SK-N-SH treated with all-trans-retinoic acid at 6 μM for 48 hours (cell line): ENCODE measurements at regions not wholly inside any gene's neighbourhood (a gene's known extent, or its start where the extent isn't known, plus 50 kb on each side); places are given as distances from the start of the nearest gene placed in this dataset.

Experiments used
- ATAC-seq: fragments of 200-7000 bp; cut with Tn5 transposase; 3 replicates; pipeline ENCODE4 v1.9.1; 2020; ENCODE audit warnings: mild to moderate bottlenecking, moderate library complexity
- ARNTL ChIP-seq: fragments of 450-650 bp; formaldehyde crosslinking; IDR thresholded peaks from 2 replicates; pipeline ENCODE4 v1.5.0; 2020; ENCODE audit warnings: low read depth, mild to moderate bottlenecking, moderate library complexity, borderline replicate concordance
- BACH2 ChIP-seq: fragments of 250-450 bp; sonication (Bioruptor Pico); IDR thresholded peaks from 2 replicates; pipeline ENCODE4 v1.9.0; 2021; ENCODE audit warnings: mild to moderate bottlenecking, borderline replicate concordance
- CSDC2 ChIP-seq: fragments of 250-450 bp; sonication (Bioruptor Pico); IDR thresholded peaks from 2 replicates; pipeline ENCODE4 v1.5.0; 2020; ENCODE audit warnings: mild to moderate bottlenecking, moderate library complexity
- CSRNP3 ChIP-seq: fragments of 250-450 bp; sonication (Bioruptor Pico); IDR thresholded peaks from 2 replicates; pipeline ENCODE4 v1.5.1; 2021; ENCODE audit warnings: mild to moderate bottlenecking, moderate library complexity
- GLIS3 ChIP-seq: fragments of 250-450 bp; sonication (Bioruptor Pico); IDR thresholded peaks from 2 replicates; pipeline ENCODE4 v1.5.0; 2020; ENCODE audit warnings: mild to moderate bottlenecking, moderate library complexity
- ISL1 ChIP-seq: fragments of 250-450 bp; sonication (Bioruptor Pico); IDR thresholded peaks from 2 replicates; pipeline ENCODE4 v2.1.2; 2022; ENCODE audit warnings: mild to moderate bottlenecking, moderate library complexity
- OSR1 ChIP-seq: fragments of 250-450 bp; sonication (Bioruptor Pico); IDR thresholded peaks from 2 replicates; pipeline ENCODE4 v1.8.0; 2022; ENCODE audit warnings: moderate library complexity, mild to moderate bottlenecking, inconsistent platforms
- PPARA ChIP-seq: fragments of 250-450 bp; sonication (Bioruptor Pico); IDR thresholded peaks from 2 replicates; pipeline ENCODE4 v1.5.0; 2020; ENCODE audit warnings: mild to moderate bottlenecking, borderline replicate concordance
- RARB ChIP-seq: fragments of 250-450 bp; sonication (Bioruptor Pico); IDR thresholded peaks from 2 replicates; pipeline ENCODE4 v1.8.0; 2021; ENCODE audit warnings: mild to moderate bottlenecking, moderate library complexity
- SNAI2 ChIP-seq: fragments of 250-450 bp; sonication (Bioruptor Pico); IDR thresholded peaks from 2 replicates; pipeline ENCODE4 v1.5.0; 2020; ENCODE audit warnings: mild to moderate bottlenecking, moderate library complexity
- TCF4 ChIP-seq: fragments of 250-450 bp; sonication (Bioruptor Pico); IDR thresholded peaks from 2 replicates; pipeline ENCODE4 v1.8.0; 2021; ENCODE audit warnings: mild to moderate bottlenecking, moderate library complexity, borderline replicate concordance
- TOX ChIP-seq: fragments of 250-450 bp; sonication (Bioruptor Pico); IDR thresholded peaks from 2 replicates; pipeline ENCODE4 v1.8.0; 2021; ENCODE audit warnings: mild to moderate bottlenecking, moderate library complexity, borderline replicate concordance
- ZC3H10 ChIP-seq: fragments of 250-450 bp; sonication (Bioruptor Pico); IDR thresholded peaks from 2 replicates; pipeline ENCODE4 v1.5.1; 2021; ENCODE audit warnings: mild to moderate bottlenecking, moderate library complexity
- ZFP30 ChIP-seq: fragments of 450-650 bp; formaldehyde crosslinking; IDR thresholded peaks from 2 replicates; pipeline ENCODE4 v1.5.0; 2022; ENCODE audit warnings: mild to moderate bottlenecking, moderate library complexity
- ZNF565 ChIP-seq: fragments of 450-650 bp; formaldehyde crosslinking; conservative IDR thresholded peaks from 2 replicates; pipeline ENCODE4 v1.5.0; 2020; ENCODE audit warnings: low read depth, mild to moderate bottlenecking, moderate library complexity
- ZNF70 ChIP-seq: fragments of 450-650 bp; formaldehyde crosslinking; IDR thresholded peaks from 2 replicates; pipeline ENCODE4 v1.5.0; 2020; ENCODE audit warnings: mild to moderate bottlenecking, moderate library complexity
- ZNF8 ChIP-seq: fragments of 450-650 bp; formaldehyde crosslinking; IDR thresholded peaks from 2 replicates; pipeline ENCODE4 v1.5.0; 2020; ENCODE audit warnings: mild to moderate bottlenecking, moderate library complexity
- TF ChIP-seq, protein P1 (sequence below): fragments of 250-450 bp; sonication (Bioruptor Pico); IDR thresholded peaks from 2 replicates; pipeline ENCODE4 v1.8.0; 2021; ENCODE audit warnings: low read depth, mild to moderate bottlenecking, moderate library complexity, borderline replicate concordance
- TF ChIP-seq, protein P2 (sequence below): fragments of 250-450 bp; sonication (Bioruptor Pico); IDR thresholded peaks from 2 replicates; pipeline ENCODE4 v1.5.0; 2020; ENCODE audit warnings: mild to moderate bottlenecking, moderate library complexity
- TF ChIP-seq, protein P3 (sequence below): fragments of 250-450 bp; sonication (Bioruptor Pico); IDR thresholded peaks from 2 replicates; pipeline ENCODE4 v1.5.1; 2020; ENCODE audit warnings: low read depth, mild to moderate bottlenecking, moderate library complexity
- TF ChIP-seq, protein P4 (sequence below): fragments of 250-450 bp; sonication (Bioruptor Pico); IDR thresholded peaks from 2 replicates; pipeline ENCODE4 v1.8.0; 2020; ENCODE audit warnings: mild to moderate bottlenecking, moderate library complexity, borderline replicate concordance

DNA sequence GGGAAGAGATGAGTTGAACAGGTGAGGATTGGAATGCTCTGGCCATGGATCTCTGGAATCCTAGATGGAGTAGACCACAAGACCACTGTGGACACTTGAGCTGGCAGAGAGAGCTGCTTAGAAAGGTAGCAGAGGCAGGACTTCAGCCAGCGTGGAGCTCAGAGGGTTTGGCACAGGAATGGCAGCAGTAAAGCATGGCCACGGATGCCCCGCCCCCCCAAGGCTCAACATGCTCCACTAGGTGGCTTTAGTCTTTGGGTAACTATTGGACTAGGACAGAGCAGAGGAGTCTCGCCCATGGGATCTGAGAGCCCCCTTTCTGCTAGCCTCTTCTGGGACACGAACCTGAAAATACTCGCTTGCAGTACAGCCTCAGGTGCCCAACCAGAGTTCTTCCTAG, 150.1 kb upstream of the NEIL3 start:
- no peak for TF ChIP-seq ZFP30

GRCh38 chr4:177161781-177162180, 147.9 kb upstream of the NEIL3 start:
- ATAC-seq, result no peak
- TF ChIP-seq, protein P1, sequence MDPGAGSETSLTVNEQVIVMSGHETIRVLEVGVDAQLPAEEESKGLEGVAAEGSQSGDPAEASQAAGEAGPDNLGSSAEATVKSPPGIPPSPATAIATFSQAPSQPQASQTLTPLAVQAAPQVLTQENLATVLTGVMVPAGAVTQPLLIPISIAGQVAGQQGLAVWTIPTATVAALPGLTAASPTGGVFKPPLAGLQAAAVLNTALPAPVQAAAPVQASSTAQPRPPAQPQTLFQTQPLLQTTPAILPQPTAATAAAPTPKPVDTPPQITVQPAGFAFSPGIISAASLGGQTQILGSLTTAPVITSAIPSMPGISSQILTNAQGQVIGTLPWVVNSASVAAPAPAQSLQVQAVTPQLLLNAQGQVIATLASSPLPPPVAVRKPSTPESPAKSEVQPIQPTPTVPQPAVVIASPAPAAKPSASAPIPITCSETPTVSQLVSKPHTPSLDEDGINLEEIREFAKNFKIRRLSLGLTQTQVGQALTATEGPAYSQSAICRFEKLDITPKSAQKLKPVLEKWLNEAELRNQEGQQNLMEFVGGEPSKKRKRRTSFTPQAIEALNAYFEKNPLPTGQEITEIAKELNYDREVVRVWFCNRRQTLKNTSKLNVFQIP (CRISPR knock-in tag), result no peak
- TF ChIP-seq ZNF565 (CRISPR knock-in tag), result no peak
- TF ChIP-seq, protein P2, sequence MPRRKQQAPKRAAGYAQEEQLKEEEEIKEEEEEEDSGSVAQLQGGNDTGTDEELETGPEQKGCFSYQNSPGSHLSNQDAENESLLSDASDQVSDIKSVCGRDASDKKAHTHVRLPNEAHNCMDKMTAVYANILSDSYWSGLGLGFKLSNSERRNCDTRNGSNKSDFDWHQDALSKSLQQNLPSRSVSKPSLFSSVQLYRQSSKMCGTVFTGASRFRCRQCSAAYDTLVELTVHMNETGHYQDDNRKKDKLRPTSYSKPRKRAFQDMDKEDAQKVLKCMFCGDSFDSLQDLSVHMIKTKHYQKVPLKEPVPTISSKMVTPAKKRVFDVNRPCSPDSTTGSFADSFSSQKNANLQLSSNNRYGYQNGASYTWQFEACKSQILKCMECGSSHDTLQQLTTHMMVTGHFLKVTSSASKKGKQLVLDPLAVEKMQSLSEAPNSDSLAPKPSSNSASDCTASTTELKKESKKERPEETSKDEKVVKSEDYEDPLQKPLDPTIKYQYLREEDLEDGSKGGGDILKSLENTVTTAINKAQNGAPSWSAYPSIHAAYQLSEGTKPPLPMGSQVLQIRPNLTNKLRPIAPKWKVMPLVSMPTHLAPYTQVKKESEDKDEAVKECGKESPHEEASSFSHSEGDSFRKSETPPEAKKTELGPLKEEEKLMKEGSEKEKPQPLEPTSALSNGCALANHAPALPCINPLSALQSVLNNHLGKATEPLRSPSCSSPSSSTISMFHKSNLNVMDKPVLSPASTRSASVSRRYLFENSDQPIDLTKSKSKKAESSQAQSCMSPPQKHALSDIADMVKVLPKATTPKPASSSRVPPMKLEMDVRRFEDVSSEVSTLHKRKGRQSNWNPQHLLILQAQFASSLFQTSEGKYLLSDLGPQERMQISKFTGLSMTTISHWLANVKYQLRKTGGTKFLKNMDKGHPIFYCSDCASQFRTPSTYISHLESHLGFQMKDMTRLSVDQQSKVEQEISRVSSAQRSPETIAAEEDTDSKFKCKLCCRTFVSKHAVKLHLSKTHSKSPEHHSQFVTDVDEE, result no peak
- no peak for TF ChIP-seq PPARA
- no peak for TF ChIP-seq GLIS3 (CRISPR knock-in tag)
- no peak for TF ChIP-seq RARB (CRISPR knock-in tag)
- TF ChIP-seq ISL1, result no peak
- TF ChIP-seq, all 23 proteins: peak for 0

More for the DNA sequence above, 150.1 kb upstream of the NEIL3 start:
- ATAC-seq, result no peak

GRCh38 chr4:177163532-177163931, 146.1 kb upstream of the NEIL3 start:
- no peak for ATAC-seq
- TF ChIP-seq ARNTL (CRISPR knock-in tag) (no peak), BACH2 (CRISPR knock-in tag) (no peak), ZNF8 (CRISPR knock-in tag) (no peak), SNAI2 (CRISPR knock-in tag) (no peak), ZNF565 (CRISPR knock-in tag) (no peak), RARB (CRISPR knock-in tag) (no peak), TCF4 (CRISPR knock-in tag) (no peak), GLIS3 (CRISPR knock-in tag) (no peak), ZFP30 (no peak), OSR1 (CRISPR knock-in tag) (no peak)
- TF ChIP-seq, protein P2, result no peak
- TF ChIP-seq, protein P3, sequence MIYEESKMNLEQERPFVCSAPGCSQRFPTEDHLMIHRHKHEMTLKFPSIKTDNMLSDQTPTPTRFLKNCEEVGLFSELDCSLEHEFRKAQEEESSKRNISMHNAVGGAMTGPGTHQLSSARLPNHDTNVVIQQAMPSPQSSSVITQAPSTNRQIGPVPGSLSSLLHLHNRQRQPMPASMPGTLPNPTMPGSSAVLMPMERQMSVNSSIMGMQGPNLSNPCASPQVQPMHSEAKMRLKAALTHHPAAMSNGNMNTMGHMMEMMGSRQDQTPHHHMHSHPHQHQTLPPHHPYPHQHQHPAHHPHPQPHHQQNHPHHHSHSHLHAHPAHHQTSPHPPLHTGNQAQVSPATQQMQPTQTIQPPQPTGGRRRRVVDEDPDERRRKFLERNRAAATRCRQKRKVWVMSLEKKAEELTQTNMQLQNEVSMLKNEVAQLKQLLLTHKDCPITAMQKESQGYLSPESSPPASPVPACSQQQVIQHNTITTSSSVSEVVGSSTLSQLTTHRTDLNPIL (CRISPR knock-in tag), result no peak

DNA sequence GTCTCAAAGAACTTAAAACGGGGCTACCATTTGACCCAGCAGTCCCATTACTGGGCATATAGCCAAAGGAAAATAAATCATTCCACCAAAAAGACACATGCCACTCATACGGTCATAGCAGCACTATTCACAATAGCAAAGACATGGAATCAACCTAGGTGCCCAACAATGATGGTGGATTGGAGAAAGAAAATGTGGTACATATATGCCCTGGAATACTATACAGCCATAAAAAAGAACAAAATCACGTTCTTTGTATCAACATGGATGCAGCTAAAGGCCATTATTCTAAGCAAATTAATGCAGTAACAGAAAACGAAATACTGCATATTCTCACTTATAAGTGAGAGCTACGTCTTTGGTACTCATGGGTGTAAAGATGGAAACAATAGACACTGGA, 138.1 kb upstream of the NEIL3 start:
- TF ChIP-seq TOX (CRISPR knock-in tag) (no peak), CSDC2 (CRISPR knock-in tag) (no peak), ZNF8 (CRISPR knock-in tag) (peak; percentile 83), OSR1 (CRISPR knock-in tag) (no peak), RARB (CRISPR knock-in tag) (no peak), ISL1 (no peak)
- TF ChIP-seq, all 23 proteins: peak for 1
- ATAC-seq, result no peak

- no peak for ATAC-seq
- no peak for TF ChIP-seq RARB (CRISPR knock-in tag)
- no peak for TF ChIP-seq SNAI2 (CRISPR knock-in tag)
- no peak for TF ChIP-seq CSDC2 (CRISPR knock-in tag)
- no peak for TF ChIP-seq ZNF565 (CRISPR knock-in tag)
- no peak for TF ChIP-seq ZNF70 (CRISPR knock-in tag)
- no peak for TF ChIP-seq GLIS3 (CRISPR knock-in tag)
- TF ChIP-seq ZFP30, result no peak
- TF ChIP-seq ARNTL (CRISPR knock-in tag), result no peak
- no peak for TF ChIP-seq CSRNP3 (CRISPR knock-in tag)
- TF ChIP-seq PPARA, result no peak
- TF ChIP-seq, protein P4, sequence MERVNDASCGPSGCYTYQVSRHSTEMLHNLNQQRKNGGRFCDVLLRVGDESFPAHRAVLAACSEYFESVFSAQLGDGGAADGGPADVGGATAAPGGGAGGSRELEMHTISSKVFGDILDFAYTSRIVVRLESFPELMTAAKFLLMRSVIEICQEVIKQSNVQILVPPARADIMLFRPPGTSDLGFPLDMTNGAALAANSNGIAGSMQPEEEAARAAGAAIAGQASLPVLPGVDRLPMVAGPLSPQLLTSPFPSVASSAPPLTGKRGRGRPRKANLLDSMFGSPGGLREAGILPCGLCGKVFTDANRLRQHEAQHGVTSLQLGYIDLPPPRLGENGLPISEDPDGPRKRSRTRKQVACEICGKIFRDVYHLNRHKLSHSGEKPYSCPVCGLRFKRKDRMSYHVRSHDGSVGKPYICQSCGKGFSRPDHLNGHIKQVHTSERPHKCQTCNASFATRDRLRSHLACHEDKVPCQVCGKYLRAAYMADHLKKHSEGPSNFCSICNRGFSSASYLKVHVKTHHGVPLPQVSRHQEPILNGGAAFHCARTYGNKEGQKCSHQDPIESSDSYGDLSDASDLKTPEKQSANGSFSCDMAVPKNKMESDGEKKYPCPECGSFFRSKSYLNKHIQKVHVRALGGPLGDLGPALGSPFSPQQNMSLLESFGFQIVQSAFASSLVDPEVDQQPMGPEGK (CRISPR knock-in tag), result no peak
- no peak for TF ChIP-seq ISL1
- no peak for TF ChIP-seq BACH2 (CRISPR knock-in tag)
- no peak for TF ChIP-seq ZC3H10
Observed at GRCh38 chr4:177175473-177175872, 134.2 kb upstream of the NEIL3 start.
